Suprapubic skin (tissue), 4 donors: ENCODE measurements at regions not wholly inside any gene's neighbourhood (a gene's known extent, or its start where the extent isn't known, plus 50 kb on each side); places are given as distances from the start of the nearest gene placed in this dataset.

Experiments
- DNase-seq, 2 donors: peaks; one replicate each; pipeline ENCODE4 v3.0.0-alpha.2; 2019; ENCODE audit warnings: low spot score in 2 of 2
- H3K27ac ChIP-seq: fragments of 200-600 bp; sonication (generic); one replicate; pipeline ENCODE4 v1.5.1; 2019
- H3K27me3 ChIP-seq: fragments of 200-600 bp; sonication (generic); one replicate; pipeline ENCODE4 v1.5.1; 2019
- H3K36me3 ChIP-seq: fragments of 200-600 bp; sonication (generic); one replicate; pipeline ENCODE4 v1.5.1; 2019
- H3K4me1 ChIP-seq: fragments of 200-600 bp; sonication (generic); one replicate; pipeline ENCODE4 v1.5.1; 2019
- H3K4me3 ChIP-seq: fragments of 200-600 bp; sonication (generic); one replicate; pipeline ENCODE4 v1.5.1; 2019; ENCODE audit warnings: mild to moderate bottlenecking
- H3K9me3 ChIP-seq: fragments of 200-600 bp; sonication (generic); one replicate; pipeline ENCODE4 v1.5.1; 2019
- EP300 ChIP-seq: sonication (generic); formaldehyde crosslinking; IDR thresholded peaks from one replicate; pipeline ENCODE4 v1.6.1; 2017; ENCODE audit warnings: antibody characterized with exemption
- POLR2A ChIP-seq, 2 donors: fragments of 450-650 bp; IDR thresholded peaks; one replicate each; pipeline ENCODE4 v1.6.1; 2017; ENCODE audit warnings: antibody characterized with exemption in 2 of 2, mild to moderate bottlenecking in 2 of 2, moderate library complexity in 2 of 2
- POLR2AphosphoS5 ChIP-seq, 3 donors: sonication (generic); formaldehyde crosslinking; IDR thresholded peaks; one replicate each; pipeline ENCODE4 v1.6.1; 2017; ENCODE audit warnings: antibody characterized with exemption in 3 of 3
- WGBS: methylation state at CpG from one replicate; pipeline ENCODE4 v1.1.5; 2018; 5-methylcytosine and 5-hydroxymethylcytosine counted together
- TF ChIP-seq, protein P1 (sequence below), 2 donors: fragments of 200-600 bp in 1 of 2; fragments of 450-650 bp in 1 of 2; sonication (generic) in 1 of 2; IDR thresholded peaks; one replicate each; pipeline ENCODE4 v1.5.1; 2016 to 2019; ENCODE audit warnings: antibody characterized with exemption in 2 of 2, mild to moderate bottlenecking in 1 of 2, moderate library complexity in 1 of 2

DNA sequence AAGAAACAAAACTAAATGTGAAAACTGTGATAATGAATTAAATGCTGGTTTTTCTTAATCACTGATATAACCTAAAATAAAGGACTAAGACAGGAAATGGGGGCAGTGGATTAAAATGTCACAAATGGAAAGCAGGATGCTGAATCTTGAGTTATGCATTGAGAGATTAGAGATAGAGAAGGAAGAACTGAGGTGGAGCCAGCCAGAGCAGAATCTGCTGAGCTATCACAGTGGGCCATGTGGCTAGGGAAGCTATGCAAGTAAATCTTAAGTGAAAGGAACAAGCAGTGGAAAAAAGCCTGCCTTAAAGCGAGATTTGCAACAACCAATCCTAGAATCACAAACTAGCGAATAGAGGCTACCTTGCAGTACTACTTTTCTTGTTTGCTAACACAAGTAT, 188.5 kb upstream of the RASA1 start:
- H3K27ac ChIP-seq, result no peak overlapping the region
- 77% methylated on average over 2 of the region's 2 CpGs for WGBS
- H3K4me3 ChIP-seq, result no peak overlapping the region
- no peaks in the 10 kb centered on the region for H3K9me3 ChIP-seq
- no peak for DNase-seq
- no peak for TF ChIP-seq EP300
- H3K27me3 ChIP-seq, result no peaks in the 10 kb centered on the region
- H3K4me1 ChIP-seq, result no peaks in the 10 kb centered on the region
- H3K36me3 ChIP-seq, result no peaks in the 10 kb centered on the region

DNA sequence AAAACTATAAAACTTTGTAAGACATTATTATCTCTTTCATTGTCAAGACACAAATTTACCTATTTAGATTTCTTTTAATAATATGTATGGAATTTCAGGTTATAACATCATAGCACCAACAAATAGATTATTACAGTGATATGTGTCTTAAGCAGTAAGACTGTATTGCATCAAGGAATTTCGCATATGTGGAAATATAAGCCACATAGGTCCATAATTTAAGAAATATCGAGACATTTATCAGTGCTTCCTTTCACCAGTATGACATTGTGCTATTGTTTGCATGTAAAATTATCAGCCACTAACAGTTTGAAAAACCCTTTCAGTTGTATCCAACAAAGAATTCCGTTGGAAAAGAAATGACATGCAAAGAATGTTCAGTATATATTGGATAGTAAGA, 186.7 kb upstream of the RASA1 start:
- H3K9me3 ChIP-seq, result no peaks in the 10 kb centered on the region
- no peaks in the 10 kb centered on the region for H3K4me1 ChIP-seq
- no peak overlapping the region for H3K27ac ChIP-seq
- WGBS, result 48% methylated on average over 3 of the region's 3 CpGs
- H3K27me3 ChIP-seq, result no peaks in the 10 kb centered on the region
- TF ChIP-seq POLR2AphosphoS5 (IDR thresholded peaks at IDR 0.05) (no peak), EP300 (no peak), POLR2A (IDR thresholded peaks at IDR 0.05) (no peak)
- TF ChIP-seq, protein P1, sequence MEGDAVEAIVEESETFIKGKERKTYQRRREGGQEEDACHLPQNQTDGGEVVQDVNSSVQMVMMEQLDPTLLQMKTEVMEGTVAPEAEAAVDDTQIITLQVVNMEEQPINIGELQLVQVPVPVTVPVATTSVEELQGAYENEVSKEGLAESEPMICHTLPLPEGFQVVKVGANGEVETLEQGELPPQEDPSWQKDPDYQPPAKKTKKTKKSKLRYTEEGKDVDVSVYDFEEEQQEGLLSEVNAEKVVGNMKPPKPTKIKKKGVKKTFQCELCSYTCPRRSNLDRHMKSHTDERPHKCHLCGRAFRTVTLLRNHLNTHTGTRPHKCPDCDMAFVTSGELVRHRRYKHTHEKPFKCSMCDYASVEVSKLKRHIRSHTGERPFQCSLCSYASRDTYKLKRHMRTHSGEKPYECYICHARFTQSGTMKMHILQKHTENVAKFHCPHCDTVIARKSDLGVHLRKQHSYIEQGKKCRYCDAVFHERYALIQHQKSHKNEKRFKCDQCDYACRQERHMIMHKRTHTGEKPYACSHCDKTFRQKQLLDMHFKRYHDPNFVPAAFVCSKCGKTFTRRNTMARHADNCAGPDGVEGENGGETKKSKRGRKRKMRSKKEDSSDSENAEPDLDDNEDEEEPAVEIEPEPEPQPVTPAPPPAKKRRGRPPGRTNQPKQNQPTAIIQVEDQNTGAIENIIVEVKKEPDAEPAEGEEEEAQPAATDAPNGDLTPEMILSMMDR (IDR thresholded peaks at IDR 0.05), result no peak
- DNase-seq, result no peak
- H3K36me3 ChIP-seq, result no peaks in the 10 kb centered on the region
- no peak overlapping the region for H3K4me3 ChIP-seq

DNA sequence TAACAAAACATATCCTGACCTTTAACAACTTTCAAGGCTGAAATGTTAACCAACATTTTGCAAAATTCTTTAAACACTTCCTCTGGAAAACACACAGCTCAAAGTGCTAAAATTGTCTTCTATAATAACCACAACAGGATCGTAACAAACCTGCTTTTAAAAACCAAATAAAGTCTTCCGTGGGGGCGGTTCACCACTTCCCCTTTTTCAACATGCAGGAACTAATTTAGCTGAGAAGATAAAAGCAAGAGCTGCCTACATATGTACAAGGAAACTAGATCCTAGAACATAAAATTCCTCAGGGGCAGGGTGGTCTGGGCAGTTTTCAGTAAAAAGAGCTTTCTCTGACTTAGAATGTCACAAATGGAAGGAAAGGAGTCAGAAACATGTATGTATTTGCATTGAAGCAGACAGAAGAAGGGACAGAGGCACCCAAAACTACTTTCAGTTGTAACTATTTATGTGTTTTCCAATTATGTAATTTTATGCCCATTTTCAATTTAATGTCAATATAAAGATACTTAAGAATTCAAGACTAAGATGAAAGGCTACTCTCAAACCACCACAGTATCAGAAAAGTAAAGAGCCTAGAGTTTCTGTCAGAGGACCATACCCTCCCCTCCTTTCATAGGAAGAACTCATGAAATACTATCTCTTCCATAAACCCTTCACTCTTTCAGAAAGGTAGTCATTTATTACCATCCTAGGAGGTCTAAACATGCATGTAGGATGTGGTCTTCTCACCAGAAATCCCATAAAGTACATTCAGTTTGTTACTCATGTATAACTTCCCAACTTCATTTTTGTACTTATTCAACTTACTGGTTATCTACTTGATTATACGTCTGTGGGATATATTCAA, 185.9 kb upstream of the RASA1 start:
- no peaks in the 10 kb centered on the region for H3K9me3 ChIP-seq
- no peak for TF ChIP-seq POLR2A (IDR thresholded peaks at IDR 0.05)
- TF ChIP-seq, protein P1 (IDR thresholded peaks at IDR 0.05), result no peak
- no peak for TF ChIP-seq EP300
- TF ChIP-seq POLR2AphosphoS5 (IDR thresholded peaks at IDR 0.05), result no peak
- no peaks in the 10 kb centered on the region for H3K36me3 ChIP-seq
- H3K4me1 ChIP-seq, result no peaks in the 10 kb centered on the region
- H3K27me3 ChIP-seq, result no peaks in the 10 kb centered on the region
- WGBS, result 34% methylated on average over 4 of the region's 4 CpGs
- H3K27ac ChIP-seq, result no peak overlapping the region
- DNase-seq, result no peak
- no peak overlapping the region for H3K4me3 ChIP-seq

DNA sequence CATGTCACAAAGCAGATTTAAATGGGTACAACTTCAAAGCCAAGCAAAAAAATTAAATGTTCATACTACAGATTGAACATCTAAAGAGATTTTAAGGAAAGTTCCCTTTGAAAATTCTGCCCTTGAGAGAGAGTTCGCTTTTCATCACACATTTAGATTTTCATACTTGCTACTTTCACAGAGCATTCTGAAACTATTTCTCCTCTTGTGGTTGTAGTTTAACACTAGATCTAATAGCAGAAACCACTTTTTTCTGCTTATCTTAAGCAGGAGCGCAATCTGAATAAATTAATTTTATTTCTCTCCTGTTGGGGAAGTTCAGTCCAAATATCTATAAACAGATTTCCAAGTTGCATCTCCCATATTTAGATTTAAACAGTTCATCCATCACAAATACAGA, 173.3 kb upstream of the RASA1 start:
- H3K4me1 ChIP-seq, result no peaks in the 10 kb centered on the region
- 90% methylated on average over 2 of the region's 2 CpGs for WGBS
- no peak overlapping the region for H3K27ac ChIP-seq
- TF ChIP-seq POLR2A (IDR thresholded peaks at IDR 0.05) (no peak), EP300 (no peak), POLR2AphosphoS5 (IDR thresholded peaks at IDR 0.05) (no peak)
- TF ChIP-seq, protein P1 (IDR thresholded peaks at IDR 0.05), result no peak
- no peak overlapping the region for H3K4me3 ChIP-seq
- no peaks in the 10 kb centered on the region for H3K36me3 ChIP-seq
- no peaks in the 10 kb centered on the region for H3K9me3 ChIP-seq
- H3K27me3 ChIP-seq, result no peaks in the 10 kb centered on the region
- DNase-seq, result no peak

DNA sequence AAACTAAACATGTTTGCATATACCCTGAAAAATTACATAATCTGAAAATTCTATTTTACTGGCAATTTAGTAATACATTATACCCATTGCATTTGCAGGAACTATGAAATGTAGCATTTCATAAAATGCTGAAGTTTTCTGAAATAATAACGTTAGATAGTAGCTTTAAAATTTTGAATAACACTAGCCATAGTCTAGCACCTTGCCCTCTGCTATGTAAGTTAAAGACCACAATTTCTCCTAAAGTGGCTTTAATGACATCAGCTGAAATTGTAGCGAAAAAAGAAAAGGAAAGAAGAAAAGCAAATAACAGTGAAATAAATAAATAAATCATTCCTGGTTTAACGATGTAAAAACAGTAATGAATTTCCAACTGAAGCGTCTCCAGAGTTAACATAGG, 172.8 kb upstream of the RASA1 start:
- TF ChIP-seq EP300 (no peak), POLR2AphosphoS5 (IDR thresholded peaks at IDR 0.05) (no peak), POLR2A (IDR thresholded peaks at IDR 0.05) (no peak)
- TF ChIP-seq, protein P1 (IDR thresholded peaks at IDR 0.05), result no peak

More for the DNA sequence above, 172.8 kb upstream of the RASA1 start:
- 94% methylated on average over 4 of the region's 4 CpGs for whole genome bisulfite sequencing
- H3K27ac ChIP-seq, result no peak overlapping the region
- H3K36me3 ChIP-seq, result no peaks in the 10 kb centered on the region
- H3K4me1 ChIP-seq, result no peaks in the 10 kb centered on the region
- DNase-seq, result no peak
- no peak overlapping the region for H3K4me3 ChIP-seq
- H3K27me3 ChIP-seq, result no peaks in the 10 kb centered on the region
- no peaks in the 10 kb centered on the region for H3K9me3 ChIP-seq
